VCaP (cell line): ENCODE measurements at regions not wholly inside any gene's neighbourhood (a gene's known extent, or its start where the extent isn't known, plus 50 kb on each side); places are given as distances from the start of the nearest gene placed in this dataset.

ENCODE experiments used
- H3K27ac ChIP-seq: fragments of 450-650 bp; 2 replicates; pipeline ENCODE4 v1.5.1; 2017
- CTCF ChIP-seq: fragments of 450-650 bp; conservative IDR thresholded peaks from 2 replicates; pipeline ENCODE4 v1.5.1; 2017; ENCODE audit warnings: mild to moderate bottlenecking, moderate library complexity

DNA sequence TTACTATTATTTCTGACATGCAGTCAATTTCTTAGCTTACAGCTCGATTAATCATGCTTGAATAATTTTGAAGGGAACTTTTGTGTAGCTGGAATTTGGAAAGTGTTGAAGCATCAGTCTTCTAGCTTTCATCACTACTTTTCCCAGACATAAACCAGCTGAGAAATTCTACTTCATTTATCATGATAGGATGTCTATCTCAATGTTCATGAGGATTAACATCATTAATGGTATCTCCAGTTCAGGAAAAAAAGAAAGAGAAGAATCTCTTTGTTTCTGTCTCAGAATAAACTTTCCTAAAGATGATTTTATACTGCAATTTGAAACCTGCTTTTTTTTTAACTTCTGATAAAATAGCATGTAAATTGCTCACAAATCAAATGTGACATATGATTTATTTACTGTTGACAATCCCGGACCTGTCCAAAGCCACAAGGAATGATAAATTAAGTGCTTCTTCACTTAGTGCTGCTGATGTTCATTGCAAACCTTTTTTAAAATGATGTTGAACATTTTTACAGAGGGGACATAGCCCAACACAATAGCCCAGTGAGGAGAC lies 412.1 kb upstream of the CLINT1 start:
- no peak overlapping the region for H3K27ac ChIP-seq
- no peak for TF ChIP-seq CTCF

GRCh38 chr5:158268286-158268685 lies 409.3 kb upstream of the CLINT1 start:
- H3K27ac ChIP-seq, result no peak overlapping the region
- no peak for TF ChIP-seq CTCF

- no peak overlapping the region for H3K27ac ChIP-seq
- TF ChIP-seq CTCF, result no peak
These were observed 408.3 kb upstream of the CLINT1 start for GRCh38 chr5:158267228-158267627.

DNA sequence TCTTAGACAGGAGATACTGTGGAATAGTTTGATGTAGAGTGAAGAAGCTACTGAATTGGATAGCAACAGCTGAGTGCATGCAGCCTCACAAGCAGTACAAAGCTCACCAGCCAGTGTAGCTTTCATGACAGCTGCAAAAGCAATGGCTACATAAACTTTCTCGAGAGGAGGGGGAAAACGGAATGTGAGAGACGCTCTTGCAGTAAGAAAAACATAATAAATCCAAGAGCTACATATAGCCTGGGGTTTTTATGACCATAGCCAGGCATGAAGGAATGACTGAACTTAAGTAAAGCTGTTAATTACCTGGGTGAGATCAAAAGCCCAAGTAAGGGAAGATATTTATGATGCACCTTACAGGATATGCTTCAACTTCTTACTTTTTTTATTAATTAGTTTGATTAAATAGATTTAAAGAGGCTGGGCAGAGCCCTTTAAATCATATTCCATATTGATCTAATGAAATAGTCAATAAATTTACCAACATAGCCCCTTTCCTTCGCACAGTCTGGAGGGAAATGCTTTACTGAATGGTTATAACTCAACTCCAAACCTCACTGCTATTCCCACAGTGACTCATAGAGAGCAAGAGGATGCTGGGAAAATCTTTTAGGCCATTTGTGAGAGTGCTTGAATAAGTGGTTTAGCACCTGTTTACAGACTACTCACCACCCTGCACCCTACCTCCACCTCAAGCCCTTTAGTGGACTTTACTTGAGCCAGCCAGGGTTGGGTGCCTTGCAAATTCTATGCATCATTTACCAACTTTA lies 407.2 kb upstream of the CLINT1 start:
- TF ChIP-seq CTCF, result no peak
- H3K27ac ChIP-seq, result no peak overlapping the region

DNA sequence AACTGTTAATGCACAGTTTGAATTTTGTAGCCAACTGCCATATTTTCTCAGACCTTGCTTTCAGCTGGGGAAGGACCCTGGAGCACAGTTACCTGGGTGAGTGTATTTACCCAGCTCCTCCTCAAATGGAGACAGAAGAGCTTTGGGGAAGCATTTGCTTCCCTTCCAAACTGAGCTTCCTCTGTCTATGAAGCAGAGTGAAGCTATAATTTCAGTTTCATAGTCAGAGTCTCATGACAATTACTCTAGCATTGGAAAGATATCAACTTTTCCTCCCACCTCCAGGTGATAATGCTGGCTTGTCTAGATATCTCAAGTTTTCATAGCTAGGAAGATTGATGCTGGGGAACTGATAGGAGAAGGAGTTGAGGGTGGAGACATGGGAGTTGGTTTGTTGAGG lies 406.4 kb upstream of the CLINT1 start:
- no peak overlapping the region for H3K27ac ChIP-seq

GRCh38 chr5:158264264-158264663 lies 405.3 kb upstream of the CLINT1 start:
- H3K27ac ChIP-seq, result no peak overlapping the region
- TF ChIP-seq CTCF, result no peak

More for the DNA sequence above, 406.4 kb upstream of the CLINT1 start:
- no peak for TF ChIP-seq CTCF

DNA sequence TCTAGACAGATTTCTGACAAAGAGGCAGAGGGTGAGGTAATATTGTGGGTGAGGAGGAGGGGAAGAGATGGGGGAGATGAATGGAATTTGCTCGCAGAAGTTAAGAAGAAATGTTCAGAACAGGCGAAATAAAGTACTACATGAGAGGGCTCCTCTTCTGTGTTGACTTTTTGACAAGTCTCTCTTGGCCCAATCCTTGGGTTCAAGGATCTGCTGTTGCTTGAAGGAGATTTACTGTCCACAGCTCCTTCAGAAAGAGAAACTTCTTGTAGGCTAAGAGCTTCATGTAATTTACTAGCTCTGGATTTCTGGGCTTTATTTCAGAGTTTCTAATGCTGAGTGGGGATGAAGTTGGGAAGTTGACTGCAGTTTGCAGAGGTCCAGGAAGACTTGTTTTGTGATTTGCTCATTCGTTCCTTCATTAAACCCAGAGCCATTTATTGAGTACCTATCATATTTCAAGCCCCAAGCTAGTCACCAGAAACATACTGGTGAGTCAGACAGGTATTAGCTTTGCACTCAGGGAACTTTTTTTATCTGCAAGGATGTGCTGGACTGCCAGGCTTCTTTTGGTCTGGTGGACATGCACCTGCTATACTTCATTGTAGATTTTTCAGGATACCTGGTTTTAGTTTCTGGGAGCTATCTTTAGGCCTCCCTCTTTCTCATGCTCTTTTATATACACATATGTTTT lies 402.9 kb upstream of the CLINT1 start:
- no peak overlapping the region for H3K27ac ChIP-seq
- TF ChIP-seq CTCF, result no peak
